ENCODE measurements at regions not wholly inside any gene's neighbourhood (a gene's known extent, or its start where the extent isn't known, plus 50 kb on each side); places are given as distances from the start of the nearest gene placed in this dataset.

- TF ChIP-seq CTCF (IDR thresholded peaks at IDR 0.05) (no peak), POLR2A (IDR thresholded peaks at IDR 0.05) (no peak), EP300 (IDR thresholded peaks at IDR 0.05) (no peak), POLR2AphosphoS5 (IDR thresholded peaks at IDR 0.05) (no peak)
Measured at GRCh38 chr9:118583414-118583813, 785.8 kb downstream of the BRINP1 start.
